Epithelial cell of esophagus (primary cell): ENCODE measurements at regions not wholly inside any gene's neighbourhood (a gene's known extent, or its start where the extent isn't known, plus 50 kb on each side); places are given as distances from the start of the nearest gene placed in this dataset.
A peak's percentile ranks its signal among the peaks of the same experiment; 100 is the strongest.

ENCODE experiments used
- DNase-seq: peaks from one replicate; pipeline ENCODE4 v3.0.0; 2010; ENCODE audit warnings: low read depth
- H3K4me3 ChIP-seq: 2 replicates; pipeline ENCODE4 v1.5.1; 2011; ENCODE audit warnings: mild to moderate bottlenecking, low read length, control low read depth
- TF ChIP-seq, protein P1 (sequence below): IDR thresholded peaks from 2 replicates; pipeline ENCODE4 v1.5.1; 2011; ENCODE audit warnings: low read depth, mild to moderate bottlenecking, low read length, control low read depth, inconsistent platforms; ENCODE audit not compliant: insufficient read depth; ENCODE audit errors: missing control alignments

DNA sequence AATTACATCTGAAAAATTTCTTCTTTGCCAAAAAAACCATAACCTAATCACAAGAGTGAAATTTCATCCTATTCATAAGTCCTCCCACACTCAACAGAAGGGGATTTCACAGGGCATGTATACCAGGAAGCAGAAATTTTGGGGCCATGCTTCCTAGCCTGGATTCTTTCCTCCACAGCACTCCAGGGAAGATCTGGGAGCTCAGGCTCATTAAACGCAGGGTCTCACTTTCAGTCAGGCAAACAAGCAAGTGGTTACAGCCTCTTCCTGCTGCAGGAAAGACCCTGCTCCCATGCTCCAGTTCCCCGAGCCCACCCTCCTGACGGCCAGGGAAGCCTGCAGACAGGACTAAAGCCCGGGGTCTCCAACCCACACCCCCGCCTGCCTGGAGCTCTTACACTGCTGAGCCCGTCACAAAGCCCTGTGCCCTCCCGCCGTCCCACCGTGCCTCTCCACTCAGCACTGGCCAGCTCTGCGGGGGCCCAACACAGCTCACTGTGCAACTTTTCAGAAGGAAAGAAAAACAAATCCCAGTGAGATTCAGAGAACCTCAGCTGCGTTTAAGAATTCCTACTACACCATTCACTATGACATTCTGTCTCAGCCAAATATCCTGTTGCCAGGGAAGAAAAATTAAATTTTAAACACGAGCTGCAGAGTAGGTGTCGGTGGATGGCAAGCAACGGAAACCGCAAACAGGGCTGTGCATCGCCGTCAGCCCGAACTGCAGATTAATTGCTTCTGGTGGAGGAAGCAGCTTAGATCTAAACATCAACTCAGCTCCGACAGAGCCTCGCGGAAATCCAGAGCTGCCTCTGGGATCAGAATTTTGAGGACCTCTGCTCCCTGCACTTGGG is 106.7 kb upstream of the SFSWAP start:
- TF ChIP-seq, protein P1, sequence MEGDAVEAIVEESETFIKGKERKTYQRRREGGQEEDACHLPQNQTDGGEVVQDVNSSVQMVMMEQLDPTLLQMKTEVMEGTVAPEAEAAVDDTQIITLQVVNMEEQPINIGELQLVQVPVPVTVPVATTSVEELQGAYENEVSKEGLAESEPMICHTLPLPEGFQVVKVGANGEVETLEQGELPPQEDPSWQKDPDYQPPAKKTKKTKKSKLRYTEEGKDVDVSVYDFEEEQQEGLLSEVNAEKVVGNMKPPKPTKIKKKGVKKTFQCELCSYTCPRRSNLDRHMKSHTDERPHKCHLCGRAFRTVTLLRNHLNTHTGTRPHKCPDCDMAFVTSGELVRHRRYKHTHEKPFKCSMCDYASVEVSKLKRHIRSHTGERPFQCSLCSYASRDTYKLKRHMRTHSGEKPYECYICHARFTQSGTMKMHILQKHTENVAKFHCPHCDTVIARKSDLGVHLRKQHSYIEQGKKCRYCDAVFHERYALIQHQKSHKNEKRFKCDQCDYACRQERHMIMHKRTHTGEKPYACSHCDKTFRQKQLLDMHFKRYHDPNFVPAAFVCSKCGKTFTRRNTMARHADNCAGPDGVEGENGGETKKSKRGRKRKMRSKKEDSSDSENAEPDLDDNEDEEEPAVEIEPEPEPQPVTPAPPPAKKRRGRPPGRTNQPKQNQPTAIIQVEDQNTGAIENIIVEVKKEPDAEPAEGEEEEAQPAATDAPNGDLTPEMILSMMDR, result no peak
- no peak for DNase-seq
- no peak overlapping the region for H3K4me3 ChIP-seq

DNA sequence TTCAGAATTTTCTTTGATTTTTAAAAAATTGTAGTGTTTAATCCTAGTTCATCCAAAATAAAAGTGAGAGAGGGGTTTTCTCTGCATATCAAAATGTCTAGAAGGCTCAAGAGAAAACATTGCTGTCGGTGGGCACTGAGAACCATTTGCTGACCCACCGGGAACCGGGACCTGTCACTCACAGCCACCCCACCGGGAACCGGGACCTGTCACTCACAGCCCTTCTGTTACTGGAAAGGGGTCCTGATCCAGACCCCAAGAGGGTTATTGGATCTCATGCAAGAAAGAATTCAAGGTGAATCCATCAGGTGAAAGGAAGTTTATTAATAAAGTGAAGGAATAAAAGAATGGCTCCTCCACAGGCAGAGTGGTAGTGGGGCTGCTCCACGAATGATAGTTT is 106.0 kb upstream of the SFSWAP start:
- TF ChIP-seq, protein P1, result no peak
- DNase-seq, result no peak
- no peak overlapping the region for H3K4me3 ChIP-seq

DNA sequence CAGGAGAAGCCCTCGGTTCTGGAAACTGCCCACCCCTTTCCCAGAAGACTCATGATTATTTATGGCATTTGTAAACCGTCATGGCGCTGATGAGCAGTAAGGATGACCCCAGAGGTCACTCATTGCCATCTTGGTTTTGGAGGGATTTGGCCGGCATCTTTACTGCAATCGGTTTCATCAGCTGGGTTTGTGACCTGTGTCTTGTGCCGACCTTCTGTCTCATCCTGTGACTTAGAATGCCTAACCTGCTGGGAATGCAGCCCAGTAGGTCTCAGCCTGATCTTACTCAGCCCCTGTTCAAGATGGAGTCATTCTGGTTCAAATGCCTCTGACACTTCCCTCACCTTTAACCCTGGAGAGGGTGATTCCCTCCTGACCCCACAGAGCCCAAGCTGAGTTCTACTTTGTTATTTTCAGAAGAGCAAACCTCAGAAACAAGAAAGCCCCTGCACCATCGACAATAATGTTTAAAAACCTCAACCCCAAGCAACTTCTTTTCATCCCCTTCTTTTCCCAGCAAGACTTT is 105.5 kb upstream of the SFSWAP start:
- H3K4me3 ChIP-seq, result no peak overlapping the region
- DNase-seq, result no peak
- TF ChIP-seq, protein P1, result no peak

DNA sequence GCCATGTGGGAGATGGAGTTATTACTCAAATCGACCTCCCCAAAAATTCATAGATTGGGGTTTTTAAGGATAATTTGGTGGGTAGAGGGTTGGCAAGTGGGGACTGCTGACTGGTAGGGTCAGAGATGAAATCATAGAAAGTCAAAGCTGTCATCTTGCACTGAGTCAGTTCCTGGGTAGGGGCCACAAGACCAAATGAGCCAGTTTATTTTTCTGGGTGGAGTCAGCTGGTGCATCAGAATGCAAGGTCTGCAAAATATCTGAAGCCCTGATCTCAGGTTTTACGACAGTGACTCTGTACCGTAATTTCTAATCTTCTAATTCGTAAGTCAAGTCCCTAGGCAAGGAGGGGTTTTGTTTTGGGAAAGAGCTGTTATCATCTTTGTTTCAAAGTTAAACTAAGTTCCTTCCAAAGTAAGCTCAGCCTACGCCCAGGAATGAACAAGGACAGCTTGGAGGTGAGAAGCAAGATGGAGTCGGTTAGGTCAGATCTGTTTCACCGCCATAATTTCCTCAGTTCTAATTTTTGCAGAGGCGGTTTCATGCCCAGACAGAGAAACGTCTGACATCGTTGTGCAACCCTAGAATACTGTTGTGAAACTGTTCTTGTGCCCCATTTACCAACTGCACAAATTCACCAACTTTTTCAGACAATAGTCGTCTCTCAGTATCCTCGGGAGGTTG is 104.5 kb upstream of the SFSWAP start:
- DNase-seq, result no peak
- TF ChIP-seq, protein P1, result no peak

DNA sequence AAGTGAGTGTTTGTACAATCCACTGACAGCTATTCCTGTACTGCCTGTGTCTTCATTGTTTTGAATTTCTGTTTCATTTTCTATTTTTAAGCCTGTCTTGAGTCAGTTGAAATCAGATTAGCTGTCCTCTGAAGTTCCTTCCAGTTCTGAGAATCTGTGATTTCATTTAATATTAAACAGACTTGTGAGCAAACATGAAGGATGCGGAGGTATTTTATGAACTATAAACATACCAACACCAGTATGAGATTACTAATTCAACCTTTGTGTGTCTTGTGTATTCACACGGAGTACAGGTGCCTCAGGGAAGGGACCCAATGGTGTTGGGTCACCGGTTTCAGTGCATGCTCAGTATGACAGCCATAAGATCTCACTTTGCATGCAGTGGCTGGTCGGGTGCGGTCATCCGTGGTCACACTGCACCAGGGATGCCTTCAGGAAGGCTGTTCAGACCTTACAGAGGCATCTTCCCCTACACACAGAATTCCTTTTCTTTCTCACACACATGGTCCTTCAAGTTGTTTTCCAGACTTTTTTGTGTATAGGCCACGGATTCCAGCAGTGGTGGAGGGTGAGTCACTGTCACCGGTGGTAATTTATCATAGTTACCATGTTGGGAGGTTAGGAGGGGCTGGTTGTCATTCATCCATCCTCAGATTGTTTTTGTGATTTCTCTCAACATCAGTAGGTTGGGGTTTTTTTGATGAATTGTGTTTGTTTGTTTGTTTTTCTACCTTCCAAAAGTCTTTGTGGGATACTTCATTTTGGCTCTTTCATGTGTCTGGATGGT is 103.0 kb upstream of the SFSWAP start:
- H3K4me3 ChIP-seq, result no peak overlapping the region
- TF ChIP-seq, protein P1, result no peak
- DNase-seq, result no peak

More for the DNA sequence above, 104.5 kb upstream of the SFSWAP start:
- H3K4me3 ChIP-seq, result no peak overlapping the region

DNA sequence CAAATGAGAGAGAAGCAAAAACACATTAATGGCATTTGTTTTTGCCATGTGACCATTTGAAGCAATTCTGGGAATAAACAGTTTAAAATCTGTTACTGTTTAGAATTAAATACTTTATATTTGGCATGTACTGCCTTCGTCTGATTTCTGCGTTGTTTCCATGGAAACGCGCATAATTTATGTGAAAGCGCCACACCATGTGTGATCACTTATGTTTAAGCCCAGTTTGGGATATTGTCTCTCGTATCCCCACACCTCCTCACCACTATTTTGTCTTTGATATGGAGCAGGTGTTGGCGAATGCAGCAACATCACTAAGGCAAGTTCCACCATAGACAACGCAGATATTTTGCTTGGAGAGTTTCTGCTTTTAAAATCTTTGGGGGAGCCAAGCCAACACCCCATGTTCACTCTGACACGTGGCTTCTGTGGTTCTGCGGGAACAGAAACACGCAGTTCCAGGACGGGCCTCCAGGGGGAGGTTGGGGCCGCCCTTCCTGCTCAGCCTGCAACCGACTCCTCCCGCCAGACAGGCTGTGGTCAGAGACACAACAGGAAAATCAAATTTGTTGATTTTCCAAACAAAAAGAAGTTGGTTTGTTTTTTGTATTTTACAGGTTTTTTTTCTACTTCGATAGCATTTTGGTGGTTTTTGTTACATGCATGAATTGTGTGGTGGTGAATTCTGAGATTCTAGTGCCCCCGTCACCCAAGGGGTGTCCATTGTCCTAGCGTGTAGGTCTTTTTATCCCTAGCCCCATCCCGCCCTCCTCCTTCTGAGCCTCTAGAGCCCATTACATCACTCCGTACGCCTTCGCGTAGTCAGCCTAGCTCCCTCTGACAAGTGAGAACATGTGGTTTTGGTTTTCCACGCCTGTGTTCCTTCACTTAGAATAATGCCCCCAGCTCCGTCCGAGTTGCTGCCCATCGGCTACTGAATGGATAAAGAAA is 101.9 kb upstream of the SFSWAP start:
- TF ChIP-seq, protein P1, result no peak
- no peak overlapping the region for H3K4me3 ChIP-seq
- peak; percentile 20 for DNase-seq
